ENCODE measurements at regions not wholly inside any gene's neighbourhood (a gene's known extent, or its start where the extent isn't known, plus 50 kb on each side); places are given as distances from the start of the nearest gene placed in this dataset.

DNA sequence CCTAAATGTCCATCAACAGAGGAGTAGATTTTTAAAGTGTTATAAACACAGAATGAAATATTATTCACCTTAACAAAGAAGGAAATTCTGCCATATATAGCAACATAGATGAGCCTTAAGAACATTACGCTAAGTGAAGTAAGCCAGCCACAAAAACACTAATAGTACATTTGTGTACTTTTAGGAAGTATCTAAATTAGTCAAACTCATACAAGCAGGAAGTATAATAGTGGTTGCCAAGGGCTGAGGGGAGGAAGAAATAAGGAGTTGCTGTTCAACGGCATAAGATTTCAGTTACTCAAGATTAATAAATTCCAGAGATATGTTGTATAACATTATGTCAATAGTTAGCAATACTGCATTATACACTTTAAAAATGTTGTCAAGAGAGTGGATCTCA, 181.7 kb upstream of the ZC3H12C start:
- intact Hi-C loops (cut with DNase I): no loop called here
- Histone ChIP-seq H3K9ac (ENCODE audit: low read depth in 2 of 2, low read length in 2 of 2) (no peak overlapping the region), H3K4me3 (no peak overlapping the region), H3K27ac (no peak overlapping the region), H3K27me3 (no peaks in the 10 kb centered on the region), H3K36me3 (no peaks in the 10 kb centered on the region), H3K9me3 (no peaks in the 10 kb centered on the region), H3K4me1 (no peaks in the 10 kb centered on the region)
- no peak for DNase-seq
- TF ChIP-seq, protein P1, sequence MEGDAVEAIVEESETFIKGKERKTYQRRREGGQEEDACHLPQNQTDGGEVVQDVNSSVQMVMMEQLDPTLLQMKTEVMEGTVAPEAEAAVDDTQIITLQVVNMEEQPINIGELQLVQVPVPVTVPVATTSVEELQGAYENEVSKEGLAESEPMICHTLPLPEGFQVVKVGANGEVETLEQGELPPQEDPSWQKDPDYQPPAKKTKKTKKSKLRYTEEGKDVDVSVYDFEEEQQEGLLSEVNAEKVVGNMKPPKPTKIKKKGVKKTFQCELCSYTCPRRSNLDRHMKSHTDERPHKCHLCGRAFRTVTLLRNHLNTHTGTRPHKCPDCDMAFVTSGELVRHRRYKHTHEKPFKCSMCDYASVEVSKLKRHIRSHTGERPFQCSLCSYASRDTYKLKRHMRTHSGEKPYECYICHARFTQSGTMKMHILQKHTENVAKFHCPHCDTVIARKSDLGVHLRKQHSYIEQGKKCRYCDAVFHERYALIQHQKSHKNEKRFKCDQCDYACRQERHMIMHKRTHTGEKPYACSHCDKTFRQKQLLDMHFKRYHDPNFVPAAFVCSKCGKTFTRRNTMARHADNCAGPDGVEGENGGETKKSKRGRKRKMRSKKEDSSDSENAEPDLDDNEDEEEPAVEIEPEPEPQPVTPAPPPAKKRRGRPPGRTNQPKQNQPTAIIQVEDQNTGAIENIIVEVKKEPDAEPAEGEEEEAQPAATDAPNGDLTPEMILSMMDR (IDR thresholded peaks at IDR 0.05): no peak

DNA sequence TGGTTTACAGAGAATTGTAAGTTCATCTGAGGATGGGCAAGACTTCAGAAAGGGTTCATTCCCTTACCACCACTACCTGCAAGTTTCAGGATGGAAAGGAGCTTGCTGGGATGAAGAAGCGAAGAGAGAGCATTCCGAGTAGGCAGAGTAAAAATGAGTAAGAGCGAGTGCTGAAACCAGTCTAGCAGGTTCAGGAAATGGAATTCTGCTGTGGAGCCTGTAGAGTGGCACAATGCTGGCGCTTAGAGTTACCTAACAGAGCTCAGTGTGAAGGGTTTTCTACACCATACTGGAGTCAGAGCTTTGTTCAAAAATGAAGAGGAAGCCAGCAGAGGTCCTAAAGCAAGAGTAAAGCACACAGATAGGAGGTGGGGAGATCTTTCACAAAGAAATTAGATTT, 179.2 kb upstream of the ZC3H12C start:
- no peak for DNase-seq
- Histone ChIP-seq H3K4me1 (no peaks in the 10 kb centered on the region), H3K27ac (no peak overlapping the region), H3K9me3 (no peaks in the 10 kb centered on the region), H3K36me3 (no peaks in the 10 kb centered on the region), H3K9ac (ENCODE audit: low read depth in 2 of 2, low read length in 2 of 2) (no peak overlapping the region), H3K4me3 (no peak overlapping the region), H3K27me3 (no peaks in the 10 kb centered on the region)
- TF ChIP-seq, protein P1 (IDR thresholded peaks at IDR 0.05): no peak
- intact Hi-C loops (cut with DNase I): no loop called here

DNA sequence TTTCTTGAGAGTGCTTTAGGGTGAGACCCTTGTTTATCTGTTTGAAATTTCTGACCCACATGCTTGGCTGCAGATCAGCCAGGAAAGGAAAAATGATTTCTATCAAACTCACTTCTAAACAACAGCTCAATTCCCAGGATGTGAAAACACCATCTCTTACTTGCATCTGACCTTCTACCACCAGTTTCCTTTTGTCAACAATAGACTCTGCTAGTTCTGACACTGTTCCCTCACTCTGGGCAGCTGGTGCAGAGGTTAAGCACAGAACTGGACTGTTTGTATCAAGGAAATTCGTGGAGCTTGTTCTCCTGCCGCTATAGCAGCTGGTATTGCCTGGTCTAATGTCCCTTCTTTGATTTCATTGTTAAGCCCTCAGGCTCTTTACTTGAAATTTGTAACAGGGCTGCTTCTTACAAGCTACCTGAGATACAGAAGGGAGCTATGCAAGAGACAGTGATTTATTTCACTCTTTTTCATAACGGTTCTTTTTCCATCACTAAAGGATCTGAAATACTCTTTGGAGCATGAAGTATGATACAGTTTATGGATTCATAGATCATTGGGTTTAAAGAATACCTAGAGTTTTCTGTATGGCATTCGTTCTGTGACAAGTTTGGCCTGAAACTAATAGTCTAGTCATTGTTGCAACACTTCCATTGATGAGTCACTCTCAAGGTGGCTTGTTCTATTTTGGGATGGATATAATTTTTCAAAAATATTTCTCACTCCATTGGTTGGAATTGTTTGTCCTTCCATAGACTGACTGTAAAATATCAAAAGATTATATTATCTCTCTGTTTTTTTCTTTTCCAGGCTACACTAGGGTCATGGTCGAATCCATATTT, 178.2 kb upstream of the ZC3H12C start:
- DNase-seq: no peak
- intact Hi-C loops (cut with DNase I): no loop called here
- Histone ChIP-seq H3K9me3 (no peaks in the 10 kb centered on the region), H3K9ac (ENCODE audit: low read depth in 2 of 2, low read length in 2 of 2) (no peak overlapping the region), H3K27ac (no peak overlapping the region), H3K4me1 (no peaks in the 10 kb centered on the region), H3K4me3 (no peak overlapping the region), H3K27me3 (no peaks in the 10 kb centered on the region), H3K36me3 (no peaks in the 10 kb centered on the region)
- TF ChIP-seq, protein P1 (IDR thresholded peaks at IDR 0.05): no peak

DNA sequence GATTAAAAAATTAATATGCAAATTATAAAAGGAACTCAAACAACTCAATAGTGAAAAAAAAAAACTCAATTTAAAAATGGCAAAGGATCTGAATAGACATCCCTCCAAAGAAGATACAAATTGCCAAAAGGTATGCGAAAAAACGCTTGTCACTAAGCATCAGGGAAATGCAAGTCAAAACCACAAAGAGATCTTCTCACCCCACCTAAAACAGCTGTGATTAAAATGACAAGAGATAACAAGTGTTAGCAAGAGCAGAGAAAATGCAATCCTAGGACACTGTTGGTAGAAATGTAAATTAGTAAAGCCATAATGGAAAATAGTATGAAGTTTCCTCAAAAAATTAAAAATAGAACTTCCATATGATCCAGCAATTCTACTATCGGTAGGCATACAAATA, 166.3 kb upstream of the ZC3H12C start:
- Histone ChIP-seq H3K9ac (ENCODE audit: low read depth in 2 of 2, low read length in 2 of 2) (no peak overlapping the region), H3K4me1 (no peaks in the 10 kb centered on the region), H3K27ac (no peak overlapping the region), H3K36me3 (no peaks in the 10 kb centered on the region), H3K9me3 (no peaks in the 10 kb centered on the region), H3K4me3 (no peak overlapping the region), H3K27me3 (no peaks in the 10 kb centered on the region)
- DNase-seq: no peak
- TF ChIP-seq, protein P1 (IDR thresholded peaks at IDR 0.05): no peak
- intact Hi-C loops (cut with DNase I): no loop called here

DNA sequence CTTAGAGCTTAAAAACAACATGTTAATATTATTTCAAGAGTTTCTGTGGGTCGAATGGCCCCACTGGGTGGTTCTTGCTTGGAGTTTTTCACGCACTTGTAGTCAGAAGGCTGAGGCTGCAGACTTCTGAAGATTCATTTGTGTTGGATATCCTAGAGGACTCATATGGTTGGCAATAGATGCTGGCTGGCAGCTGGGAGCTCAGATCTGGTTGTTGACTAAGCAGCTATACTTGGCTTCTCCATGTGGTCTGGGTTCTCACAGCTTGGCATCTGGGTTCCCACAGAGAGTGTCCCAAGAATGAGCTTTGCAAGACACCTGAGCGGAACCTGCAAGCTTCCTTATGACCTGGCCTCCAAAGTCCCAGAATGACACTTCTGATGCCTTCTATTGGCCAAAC, 163.9 kb upstream of the ZC3H12C start:
- Histone ChIP-seq H3K9ac (ENCODE audit: low read depth in 2 of 2, low read length in 2 of 2) (no peak overlapping the region), H3K27me3 (no peaks in the 10 kb centered on the region), H3K4me1 (no peaks in the 10 kb centered on the region), H3K9me3 (no peaks in the 10 kb centered on the region), H3K36me3 (no peaks in the 10 kb centered on the region), H3K4me3 (no peak overlapping the region), H3K27ac (no peak overlapping the region)
- intact Hi-C loops (cut with DNase I): no loop called here
- TF ChIP-seq, protein P1 (IDR thresholded peaks at IDR 0.05): no peak
- no peak for DNase-seq
